Activated CD8-positive, alpha-beta memory T cell treated with anti-CD3 and anti-CD28 coated beads, Interleukin-2, amount 50 U/mL, for 4 hours (primary cell): ENCODE measurements at regions not wholly inside any gene's neighbourhood (a gene's known extent, or its start where the extent isn't known, plus 50 kb on each side); places are given as distances from the start of the nearest gene placed in this dataset.
A peak's percentile ranks its signal among the peaks of the same experiment; 100 is the strongest.
"Not testable (repeated sequence)": the region's sequence is repeated elsewhere in the genome, so short reads cannot be mapped to it uniquely, and the experiment has no call there.

Experiments used
- DNase-seq: peaks from one replicate; pipeline ENCODE4 v3.0.0-alpha.2; 2020

GRCh38 chr14:22491683-22492621 lies 97.1 kb downstream of the DAD1 start:
- DNase-seq: peak; percentile 38

GRCh38 chr14:22491053-22491452 lies 98.0 kb downstream of the DAD1 start:
- not testable (repeated sequence) for DNase-seq

DNA sequence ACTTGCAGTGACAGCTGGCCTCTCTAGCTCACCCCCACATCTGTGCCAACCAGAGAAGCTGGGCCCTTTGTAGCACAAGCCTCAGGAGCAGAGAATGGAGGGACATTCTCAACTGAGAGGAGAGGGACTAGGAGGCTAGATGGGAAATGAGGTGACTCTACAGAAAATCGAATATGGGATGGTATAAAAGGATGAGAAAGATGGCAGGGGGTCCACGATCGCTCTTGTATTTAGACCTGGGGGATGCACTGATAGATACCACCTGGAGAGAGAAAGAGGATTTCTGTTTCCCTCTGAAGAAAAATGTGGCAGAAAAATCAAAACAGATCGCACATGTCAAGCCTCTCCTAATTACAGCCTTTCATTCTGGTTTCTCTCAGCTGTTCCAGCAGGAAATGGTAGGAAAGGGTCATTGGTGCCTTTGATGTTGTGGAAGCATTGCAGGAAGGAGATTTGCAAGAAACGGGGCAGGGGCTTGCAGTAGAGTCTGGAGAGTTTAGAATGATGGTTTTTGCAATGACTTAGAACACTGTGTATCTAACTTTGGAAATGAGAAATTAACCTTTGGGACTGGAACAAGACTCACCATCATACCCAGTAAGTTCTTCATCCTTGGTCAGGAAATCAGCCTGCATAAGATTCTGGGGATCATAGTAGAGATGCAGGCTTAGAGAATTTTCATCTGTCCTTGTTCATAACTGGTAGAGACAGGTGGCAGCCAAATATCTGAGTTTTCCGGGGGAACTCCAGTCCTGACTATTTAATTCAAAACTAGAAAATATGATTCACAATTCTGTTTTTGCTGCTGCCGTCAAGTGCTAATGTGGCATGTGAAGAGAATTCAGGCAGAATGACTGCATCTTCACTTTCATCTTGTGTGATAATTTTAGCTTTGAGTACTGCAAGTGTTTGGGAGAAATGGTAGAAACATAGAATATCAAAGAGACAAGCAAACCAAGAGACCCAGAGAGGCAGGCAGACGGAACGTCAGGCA lies 98.8 kb downstream of the DAD1 start:
- no peak for DNase-seq

DNA sequence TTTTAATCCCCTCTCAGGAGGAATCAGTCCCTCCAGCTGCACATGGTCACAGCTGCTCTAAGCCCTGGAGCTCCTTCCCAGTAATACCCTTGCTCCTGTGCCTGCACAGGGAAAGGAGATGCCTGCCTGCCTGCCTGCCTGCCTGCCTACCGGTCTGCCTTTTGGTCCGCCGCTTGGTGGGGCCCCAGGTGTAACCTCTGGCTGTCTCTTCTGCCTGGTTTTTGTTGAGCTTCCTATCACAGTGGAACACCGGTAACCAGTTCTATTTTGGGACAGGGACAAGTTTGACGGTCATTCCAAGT lies 99.8 kb downstream of the DAD1 start:
- DNase-seq: no peak

DNA sequence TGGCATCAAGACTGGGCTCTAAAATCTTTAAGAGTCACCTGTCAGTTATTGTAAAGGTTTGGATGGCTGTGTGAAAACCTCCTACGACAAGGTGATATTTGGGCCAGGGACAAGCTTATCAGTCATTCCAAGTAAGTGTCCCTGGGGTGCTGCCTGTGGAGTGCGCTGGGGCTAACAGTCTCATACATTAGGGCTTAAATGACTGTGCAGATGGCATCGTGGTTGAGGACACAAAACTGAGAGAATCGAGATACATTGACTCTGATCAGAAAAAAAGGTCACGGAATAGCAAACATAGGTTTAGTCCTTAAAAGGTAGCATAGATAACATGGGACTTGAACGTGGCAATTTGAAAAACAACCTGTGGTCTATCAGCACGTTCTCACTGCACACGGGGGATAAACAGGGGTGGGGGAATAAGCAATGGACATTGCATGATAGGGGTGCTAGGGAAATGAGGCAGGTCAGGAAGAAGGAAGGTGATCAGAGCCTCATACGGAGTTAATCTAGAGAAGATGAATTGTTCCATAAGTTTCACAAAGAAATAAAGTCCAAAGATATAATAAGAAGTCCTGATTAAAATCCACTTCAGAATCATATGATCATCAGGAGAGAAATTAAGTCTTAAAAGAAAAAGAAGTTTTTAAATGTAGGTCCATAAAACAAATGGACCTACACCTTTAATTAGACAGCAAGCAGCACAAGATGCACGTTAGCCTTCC lies 100.3 kb downstream of the DAD1 start:
- DNase-seq: no peak

GRCh38 chr14:22487941-22488340 lies 101.1 kb downstream of the DAD1 start:
- no peak for DNase-seq

GRCh38 chr14:22487401-22487800 lies 101.6 kb downstream of the DAD1 start:
- no peak for DNase-seq

- no peak for DNase-seq
These were observed 102.3 kb downstream of the DAD1 start for GRCh38 chr14:22486675-22487074.

DNA sequence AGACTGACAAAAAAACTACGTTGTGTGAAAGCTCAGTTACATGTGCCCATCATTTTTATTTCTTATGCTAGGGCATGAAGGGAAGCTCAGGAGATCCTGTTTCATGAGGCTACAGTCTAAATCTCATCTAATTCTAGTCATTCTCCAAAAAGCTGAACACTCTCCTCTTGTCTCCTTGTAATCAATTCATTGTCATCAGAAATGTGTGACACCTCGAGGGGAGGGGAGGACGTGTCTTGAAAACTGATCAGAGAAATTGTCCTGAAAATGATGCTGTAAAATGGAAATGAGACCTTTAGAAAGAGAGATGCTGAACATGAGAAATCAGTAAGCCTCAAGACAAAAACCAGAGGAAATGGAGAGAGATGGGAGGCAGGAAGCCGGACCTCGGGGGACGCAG lies 103.4 kb downstream of the DAD1 start:
- no peak for DNase-seq

- no peak for DNase-seq
These were observed 103.8 kb downstream of the DAD1 start for GRCh38 chr14:22485178-22485577.

DNA sequence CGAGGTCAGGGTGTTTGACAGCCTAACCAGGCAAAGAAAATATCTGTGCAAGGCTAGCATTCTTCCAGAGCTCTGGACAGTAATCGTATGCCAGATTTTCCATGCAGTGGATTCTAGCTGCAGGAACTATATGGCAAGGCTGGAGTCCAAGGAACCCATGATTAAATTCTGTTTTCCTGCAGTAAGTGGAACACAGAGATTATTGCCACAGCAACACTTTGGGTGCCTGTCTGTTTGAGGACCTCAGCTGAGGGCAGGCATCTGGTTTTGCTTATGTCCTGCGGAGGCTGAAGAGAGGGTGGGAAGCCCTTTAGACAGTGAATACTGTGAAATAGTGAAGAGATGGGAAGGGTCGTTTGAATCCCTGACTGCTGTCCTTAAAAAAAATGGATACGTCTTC lies 104.4 kb downstream of the DAD1 start:
- no peak for DNase-seq

DNA sequence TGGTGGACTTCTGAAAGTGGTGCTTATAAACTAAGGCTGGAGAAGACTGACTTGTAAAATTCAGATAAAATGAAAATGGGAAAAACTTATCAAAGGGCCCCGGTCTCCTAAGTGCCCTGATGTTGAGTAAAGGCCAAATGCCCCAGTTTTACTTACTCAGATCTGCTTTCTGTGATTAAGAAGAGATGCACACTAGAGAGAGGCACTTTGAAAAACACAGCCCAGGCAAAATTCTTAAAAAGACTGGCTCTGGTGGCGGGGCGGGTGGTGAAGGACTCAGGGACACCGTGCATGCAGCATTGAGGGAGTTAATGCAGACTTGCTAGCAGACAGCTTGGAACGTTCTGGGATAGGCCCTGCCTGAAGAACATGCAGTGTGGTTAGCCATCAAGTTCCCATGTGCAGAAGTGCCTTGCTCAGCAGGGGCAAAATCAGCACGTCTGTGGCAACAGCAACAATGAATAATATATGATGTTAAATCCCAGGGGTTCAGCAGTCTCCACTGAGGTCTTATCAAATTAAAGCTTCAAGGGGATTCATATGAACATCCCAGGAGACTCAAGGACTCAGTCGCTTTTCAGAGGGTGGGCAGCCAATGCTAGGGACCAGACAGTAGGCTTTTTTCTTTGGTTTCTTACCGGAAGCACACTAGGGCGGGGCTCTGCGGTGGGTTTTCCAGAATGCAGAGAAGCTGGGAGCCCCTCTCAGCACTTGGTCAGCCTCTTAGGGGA lies 105.0 kb downstream of the DAD1 start:
- no peak for DNase-seq

- DNase-seq: no peak
These were observed 106.1 kb downstream of the DAD1 start for GRCh38 chr14:22482782-22483553.

- DNase-seq: no peak
These were observed 106.8 kb downstream of the DAD1 start for GRCh38 chr14:22482085-22482694.

GRCh38 chr14:22481546-22481945 lies 107.5 kb downstream of the DAD1 start:
- no peak for DNase-seq

DNA sequence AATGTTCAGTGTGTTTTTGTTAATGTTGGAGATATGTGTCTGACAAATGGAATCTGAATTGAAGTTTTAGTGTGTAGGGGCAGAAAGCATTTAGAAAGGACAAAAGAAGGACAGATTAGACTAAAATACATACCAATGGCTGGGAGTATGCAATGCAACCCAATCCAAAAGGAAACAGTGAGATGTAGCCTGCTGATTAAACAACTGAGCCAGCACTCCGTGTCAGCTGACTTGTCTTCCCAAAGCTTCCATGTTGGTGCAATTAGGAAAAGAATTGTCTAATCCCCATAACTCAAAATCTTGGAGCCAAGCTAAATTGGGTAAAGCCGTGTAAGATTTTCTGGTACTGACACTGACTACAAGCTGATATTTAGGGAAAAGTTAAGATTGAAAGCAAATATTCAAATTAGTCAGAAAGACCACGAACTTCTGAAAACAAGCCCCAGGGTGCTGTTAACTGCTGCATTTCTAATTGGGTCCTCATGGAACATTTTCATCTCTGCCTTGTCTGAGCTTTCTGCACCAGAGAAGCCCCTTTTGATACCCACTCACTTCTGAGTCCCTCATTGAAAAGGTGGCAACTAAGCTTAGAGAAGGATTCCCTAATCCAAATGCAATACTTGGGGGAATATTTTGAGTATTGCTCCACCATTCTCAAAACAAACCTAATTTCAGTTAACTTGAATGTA lies 109.1 kb downstream of the DAD1 start:
- DNase-seq: no peak

- no peak for DNase-seq
These were observed 109.9 kb downstream of the DAD1 start for GRCh38 chr14:22479132-22479531.

DNA sequence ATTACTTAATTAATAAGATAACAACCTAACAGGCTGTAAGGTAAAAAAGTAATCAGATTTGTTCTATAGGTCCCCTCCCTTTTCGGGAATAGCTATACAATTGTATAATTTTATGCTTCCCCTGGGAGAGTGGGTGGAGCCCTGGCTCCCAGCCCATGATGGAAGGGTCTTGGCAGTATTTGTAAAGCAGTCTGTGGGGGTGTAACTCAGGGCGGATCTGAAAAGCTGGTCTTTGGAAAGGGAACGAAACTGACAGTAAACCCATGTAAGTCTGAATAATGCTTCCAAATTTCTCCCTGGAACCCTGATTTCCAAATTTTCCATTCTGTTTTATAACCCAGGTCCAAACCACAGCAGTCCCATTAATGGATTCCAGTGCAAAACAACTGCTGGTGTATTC lies 110.4 kb downstream of the DAD1 start:
- no peak for DNase-seq

DNA sequence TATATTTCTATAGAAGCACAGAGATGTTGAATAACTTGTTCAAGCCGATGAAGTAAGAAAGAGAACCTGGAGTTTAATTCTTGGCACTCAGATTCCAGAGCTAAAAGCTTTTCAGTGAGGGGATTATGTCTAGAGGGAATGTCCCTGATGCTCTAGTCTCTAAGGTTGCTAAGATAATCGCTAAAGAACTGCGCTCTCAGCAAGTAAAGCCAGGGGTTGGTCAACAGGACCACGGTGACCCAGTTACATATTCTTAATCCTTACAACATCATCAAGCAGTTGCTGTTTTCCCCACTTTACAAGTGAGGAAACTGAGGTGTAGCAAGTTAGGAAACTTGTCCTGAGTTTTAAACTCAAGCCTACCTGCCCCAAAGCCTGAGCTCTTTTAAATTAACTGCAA lies 110.8 kb downstream of the DAD1 start:
- DNase-seq: no peak

GRCh38 chr14:22477569-22478194 lies 111.3 kb downstream of the DAD1 start:
- DNase-seq: no peak
